Mesenchymal stem cell (in vitro differentiated cells and primary cell): ENCODE measurements at regions not wholly inside any gene's neighbourhood (a gene's known extent, or its start where the extent isn't known, plus 50 kb on each side); places are given as distances from the start of the nearest gene placed in this dataset.
A peak's percentile ranks its signal among the peaks of the same experiment; 100 is the strongest.
"Not testable (repeated sequence)": the region's sequence is repeated elsewhere in the genome, so short reads cannot be mapped to it uniquely, and the experiment has no call there.

Source experiments
- DNase-seq: peaks from one replicate; pipeline ENCODE4 v3.0.0-alpha.2; 2013
- H2AFZ ChIP-seq: one replicate; pipeline ENCODE4 v1.6.1; 2013; ENCODE audit warnings: low read depth, mild to moderate bottlenecking, control low read depth, inconsistent platforms, low read length, moderate library complexity
- H2AK5ac ChIP-seq: 2 replicates; pipeline ENCODE4 v1.6.1; 2013; ENCODE audit warnings: low read length, moderate library complexity, mild to moderate bottlenecking, inconsistent platforms; ENCODE audit not compliant: severe bottlenecking
- H2BK120ac ChIP-seq: one replicate; pipeline ENCODE4 v1.6.1; 2013; ENCODE audit warnings: low read depth, mild to moderate bottlenecking, inconsistent platforms, low read length, moderate library complexity
- H2BK12ac ChIP-seq, 2 experiments: one replicate each; pipeline ENCODE4 v1.6.1; 2013; ENCODE audit warnings: inconsistent platforms in 2 of 2, low read length in 2 of 2, mild to moderate bottlenecking in 2 of 2, moderate library complexity in 2 of 2, control low read depth in 1 of 2
- H2BK15ac ChIP-seq: one replicate; pipeline ENCODE4 v1.6.1; 2013; ENCODE audit warnings: mild to moderate bottlenecking, low read depth, inconsistent platforms; ENCODE audit not compliant: poor library complexity, severe bottlenecking
- H2BK5ac ChIP-seq: 2 replicates; pipeline ENCODE4 v1.6.1; 2013; ENCODE audit warnings: low read depth, mild to moderate bottlenecking, low read length, control low read depth, inconsistent platforms; ENCODE audit not compliant: poor library complexity, severe bottlenecking
- H3K14ac ChIP-seq, 2 experiments: one replicate each; pipeline ENCODE4 v1.6.1; 2013; ENCODE audit warnings: inconsistent platforms in 2 of 2, low read length in 2 of 2, control low read depth in 1 of 2, mild to moderate bottlenecking in 1 of 2, moderate library complexity in 1 of 2
- H3K18ac ChIP-seq, 2 experiments: one replicate each; pipeline ENCODE4 v1.6.1; 2013; ENCODE audit warnings: inconsistent platforms in 2 of 2, low read length in 2 of 2, control low read depth in 1 of 2, low read depth in 1 of 2, mild to moderate bottlenecking in 1 of 2
- H3K23ac ChIP-seq, 2 experiments: one replicate each; pipeline ENCODE4 v1.6.1; 2013; ENCODE audit warnings: inconsistent platforms in 2 of 2, low read length in 2 of 2, mild to moderate bottlenecking in 2 of 2, moderate library complexity in 2 of 2, control low read depth in 1 of 2
- H3K27ac ChIP-seq: 2 replicates; pipeline ENCODE4 v1.5.1; 2013; ENCODE audit warnings: mild to moderate bottlenecking, moderate library complexity, low read length, control low read depth, inconsistent platforms; ENCODE audit not compliant: poor library complexity, severe bottlenecking
- H3K27me3 ChIP-seq, 2 experiments: 2 replicates each; pipeline versions ENCODE4 v1.6.1 to v1.7.0; 2013; ENCODE audit warnings: low read length in 2 of 2, mild to moderate bottlenecking in 2 of 2, moderate library complexity in 2 of 2, control low read depth in 1 of 2, inconsistent platforms in 1 of 2; ENCODE audit not compliant: control insufficient read depth in 1 of 2, insufficient read depth in 1 of 2
- H3K36me3 ChIP-seq, 2 experiments: 2 replicates each; pipeline versions ENCODE4 v1.6.1 to v1.7.0; 2013; ENCODE audit warnings: low read length in 2 of 2, control low read depth in 1 of 2, inconsistent platforms in 1 of 2, low read depth in 1 of 2, mild to moderate bottlenecking in 1 of 2; ENCODE audit not compliant: insufficient read depth in 2 of 2, control insufficient read depth in 1 of 2
- H3K4ac ChIP-seq, 2 experiments: one replicate each; pipeline ENCODE4 v1.6.1; 2013; ENCODE audit warnings: inconsistent platforms in 2 of 2, low read length in 2 of 2, mild to moderate bottlenecking in 2 of 2, moderate library complexity in 2 of 2, control low read depth in 1 of 2, low read depth in 1 of 2
- H3K4me1 ChIP-seq: 2 replicates; pipeline ENCODE4 v1.6.1; 2013; ENCODE audit warnings: low read depth, low read length, control low read depth; ENCODE audit not compliant: control insufficient read depth, insufficient read depth
- H3K4me2 ChIP-seq: 2 replicates; pipeline ENCODE4 v1.6.1; 2013; ENCODE audit warnings: low read length, mild to moderate bottlenecking, inconsistent platforms; ENCODE audit not compliant: poor library complexity, severe bottlenecking
- H3K4me3 ChIP-seq, 2 experiments: 2 replicates each; pipeline versions ENCODE4 v1.5.1 to v1.7.0; 2013; ENCODE audit warnings: low read length in 2 of 2, mild to moderate bottlenecking in 2 of 2, control low read depth in 1 of 2, low read depth in 1 of 2; ENCODE audit not compliant: insufficient read depth in 1 of 2
- H3K79me1 ChIP-seq: replicated peaks from 2 replicates; pipeline ENCODE4 v1.6.1; 2013; ENCODE audit warnings: mild to moderate bottlenecking, control low read depth, low read length, inconsistent platforms; ENCODE audit not compliant: poor library complexity, severe bottlenecking
- H3K9ac ChIP-seq: 2 replicates; pipeline ENCODE4 v1.7.0; 2013; ENCODE audit warnings: mild to moderate bottlenecking, low read length, moderate library complexity
- H3K9me3 ChIP-seq: 2 replicates; pipeline ENCODE4 v1.7.0; 2013; ENCODE audit warnings: mild to moderate bottlenecking, low read length; ENCODE audit not compliant: control insufficient read depth
- H4K8ac ChIP-seq: one replicate; pipeline ENCODE4 v1.6.1; 2013; ENCODE audit warnings: inconsistent platforms, mild to moderate bottlenecking, low read length, moderate library complexity
- H4K91ac ChIP-seq: one replicate; pipeline ENCODE4 v1.6.1; 2013; ENCODE audit warnings: mild to moderate bottlenecking, low read length, inconsistent platforms
- WGBS: methylation state at CpG from one replicate; pipeline ENCODE4 v1.1.7; 2013; ENCODE audit warnings: mixed read lengths; 5-methylcytosine and 5-hydroxymethylcytosine counted together

DNA sequence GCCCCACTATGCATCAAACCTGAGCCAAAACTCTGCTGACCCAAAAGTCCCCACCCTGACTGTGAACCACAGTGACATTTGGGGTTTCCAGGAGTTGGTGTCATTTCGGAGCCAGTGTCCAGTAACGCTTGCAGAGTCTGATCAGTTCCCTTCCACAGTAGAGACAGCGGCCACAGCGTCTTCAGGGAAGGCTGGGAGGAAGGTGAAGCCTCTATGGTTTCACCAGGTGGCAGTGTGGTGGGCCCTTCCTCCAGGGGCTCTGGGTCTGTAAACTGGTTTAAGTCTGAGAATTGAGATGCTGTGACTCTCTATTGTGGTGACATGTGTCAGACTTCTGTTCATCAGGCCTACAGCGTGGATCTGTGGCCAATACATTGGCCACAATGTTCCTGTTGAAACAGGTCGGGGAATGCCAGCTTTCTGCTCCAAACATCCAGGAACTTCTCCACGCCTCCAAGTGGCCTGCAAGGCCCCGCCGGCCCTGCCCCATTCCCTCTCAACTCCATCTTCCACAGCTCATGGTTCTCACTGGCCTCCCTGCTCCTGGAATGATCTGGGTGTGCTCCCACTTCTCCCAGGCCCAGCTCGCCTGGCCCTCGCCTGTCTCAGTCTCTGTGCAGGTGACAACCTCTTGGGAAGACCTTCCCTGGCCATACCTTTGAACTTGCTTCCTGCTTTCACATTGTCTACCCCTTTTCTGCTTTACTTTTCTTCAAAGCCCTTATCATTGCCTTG lies 124.5 kb upstream of the FAM20C start:
- no peak overlapping the region for H3K9ac ChIP-seq
- no peak overlapping the region for H3K27ac ChIP-seq
- H3K23ac ChIP-seq, result no peak overlapping the region
- no peak overlapping the region for H4K8ac ChIP-seq
- no peak for DNase-seq
- H3K4me1 ChIP-seq, result peaks cover 8% of the 10 kb centered on the region
- no peak overlapping the region for H4K91ac ChIP-seq
- H3K4me2 ChIP-seq, result no peak overlapping the region
- H2BK5ac ChIP-seq, result no peak overlapping the region
- H3K9me3 ChIP-seq, result no peaks in the 10 kb centered on the region
- H3K4ac ChIP-seq, result no peak overlapping the region
- 91% methylated on average over 11 of the region's 11 CpGs for WGBS
- no peaks in the 10 kb centered on the region for H3K79me1 ChIP-seq
- no peak overlapping the region for H2BK15ac ChIP-seq
- no peaks in the 10 kb centered on the region for H3K27me3 ChIP-seq
- H2BK120ac ChIP-seq, result no peak overlapping the region
- no peak overlapping the region for H2AFZ ChIP-seq
- H2AK5ac ChIP-seq, result no peak overlapping the region
- peak overlapping the region in 1 of 2 experiments; percentile 50 for H2BK12ac ChIP-seq
- H3K14ac ChIP-seq, result no peak overlapping the region
- H3K4me3 ChIP-seq, result no peak overlapping the region
- H3K36me3 ChIP-seq, result no peaks in the 10 kb centered on the region
- no peak overlapping the region for H3K18ac ChIP-seq

- Histone ChIP-seq H4K8ac (no peak overlapping the region), H3K9me3 (no peaks in the 10 kb centered on the region), H3K4me1 (peaks cover 8% of the 10 kb centered on the region), H3K23ac (no peak overlapping the region), H2BK5ac (no peak overlapping the region), H3K27me3 (no peaks in the 10 kb centered on the region), H3K36me3 (no peaks in the 10 kb centered on the region), H3K4ac (no peak overlapping the region), H3K79me1 (no peaks in the 10 kb centered on the region), H3K4me2 (no peak overlapping the region), H3K14ac (no peak overlapping the region), H2BK12ac (no peak overlapping the region), H4K91ac (no peak overlapping the region), H3K27ac (no peak overlapping the region), H3K4me3 (no peak overlapping the region), H2AFZ (no peak overlapping the region), H2BK120ac (no peak overlapping the region), H3K18ac (no peak overlapping the region), H2AK5ac (no peak overlapping the region), H3K9ac (peak overlapping the region; percentile 61), H2BK15ac (peak overlapping the region; percentile 53)
- no peak for DNase-seq
- 83% methylated on average over 12 of the region's 17 CpGs for WGBS
These were observed 123.7 kb upstream of the FAM20C start for GRCh38 chr7:68629-69028.

DNA sequence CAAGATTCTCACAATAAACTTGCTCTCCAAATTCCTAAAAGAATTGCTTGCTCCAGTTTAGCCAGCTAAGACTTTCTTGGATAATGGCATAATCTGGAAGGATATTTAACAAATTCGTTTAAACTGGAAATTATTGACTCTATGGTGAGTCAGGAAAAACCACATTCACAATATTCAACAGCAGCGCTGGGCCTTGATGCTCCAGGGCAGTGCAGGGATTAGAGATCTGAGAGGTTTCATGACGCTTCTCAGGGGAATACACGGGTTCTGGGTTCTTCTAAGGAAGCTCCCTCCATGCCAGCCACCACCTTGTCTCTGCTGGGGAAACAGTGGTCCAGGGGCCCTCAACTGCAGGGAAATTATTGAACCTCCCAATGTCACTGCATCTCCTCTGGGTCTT lies 123.3 kb upstream of the FAM20C start:
- H3K23ac ChIP-seq, H2BK5ac ChIP-seq, DNase-seq, H3K27me3 ChIP-seq, H3K18ac ChIP-seq, H3K4ac ChIP-seq, H3K14ac ChIP-seq, H3K79me1 ChIP-seq, H2BK15ac ChIP-seq, H2AFZ ChIP-seq, H3K4me3 ChIP-seq, H4K8ac ChIP-seq, H2BK120ac ChIP-seq, H3K9ac ChIP-seq, H2BK12ac ChIP-seq, H3K4me2 ChIP-seq, H2AK5ac ChIP-seq, H3K27ac ChIP-seq, H3K36me3 ChIP-seq, H3K9me3 ChIP-seq, H3K4me1 ChIP-seq, H4K91ac ChIP-seq: not testable (repeated sequence)
- WGBS, result no CpG with 5 or more reads among the region's 4 CpGs

GRCh38 chr7:69499-70123 lies 122.8 kb upstream of the FAM20C start:
- H3K14ac ChIP-seq, H2BK5ac ChIP-seq, H2BK120ac ChIP-seq, H3K27ac ChIP-seq, H2BK12ac ChIP-seq, H3K23ac ChIP-seq, H2AFZ ChIP-seq, H2BK15ac ChIP-seq, H4K8ac ChIP-seq, H3K9me3 ChIP-seq, H3K27me3 ChIP-seq, H3K9ac ChIP-seq, H3K36me3 ChIP-seq, H3K18ac ChIP-seq, H3K4me2 ChIP-seq, H4K91ac ChIP-seq, H3K4ac ChIP-seq, H3K4me3 ChIP-seq, H3K79me1 ChIP-seq, H3K4me1 ChIP-seq, DNase-seq, H2AK5ac ChIP-seq: not testable (repeated sequence)
- WGBS, result 100% methylated on average over 1 of the region's 11 CpGs
